B cell (primary cell): ENCODE measurements at regions not wholly inside any gene's neighbourhood (a gene's known extent, or its start where the extent isn't known, plus 50 kb on each side); places are given as distances from the start of the nearest gene placed in this dataset.

Experiments used
- CTCF ChIP-seq: fragments of 200-600 bp; IDR thresholded peaks from one replicate; pipeline ENCODE4 v1.8.0; 2022; ENCODE audit warnings: antibody characterized with exemption, mild to moderate bottlenecking
- EZH2 ChIP-seq: IDR thresholded peaks from 2 replicates; pipeline ENCODE4 v1.6.1; 2012; ENCODE audit warnings: borderline replicate concordance, low read depth, mild to moderate bottlenecking, moderate library complexity, low read length; ENCODE audit not compliant: insufficient read depth, poor library complexity, severe bottlenecking

- no peak for TF ChIP-seq CTCF
- no peak for TF ChIP-seq EZH2
Measured at GRCh38 chr4:58136604-58137003, 1026.4 kb upstream of the IGFBP7 start.
